Esophagus (tissue), 2 donors: ENCODE measurements at regions not wholly inside any gene's neighbourhood (a gene's known extent, or its start where the extent isn't known, plus 50 kb on each side); places are given as distances from the start of the nearest gene placed in this dataset.

ENCODE experiments used
- H3K27ac ChIP-seq, 2 donors: one replicate each; pipeline ENCODE4 v1.5.1; 2013; ENCODE audit warnings: low read depth in 2 of 2, mild to moderate bottlenecking in 2 of 2, inconsistent platforms in 1 of 2, low read length in 1 of 2, moderate library complexity in 1 of 2
- H3K27me3 ChIP-seq, 2 donors: one replicate each; pipeline ENCODE4 v1.6.1; 2013; ENCODE audit warnings: low read length in 2 of 2, control low read depth in 1 of 2, mild to moderate bottlenecking in 1 of 2; ENCODE audit not compliant: insufficient read depth in 2 of 2, control insufficient read depth in 1 of 2
- H3K36me3 ChIP-seq, 2 donors: one replicate each; pipeline ENCODE4 v1.6.1; 2013; ENCODE audit warnings: low read length in 1 of 2; ENCODE audit not compliant: control insufficient read depth in 2 of 2, insufficient read depth in 2 of 2
- H3K4me1 ChIP-seq, 2 donors: one replicate each; pipeline ENCODE4 v1.6.1; 2013; ENCODE audit warnings: low read length in 1 of 2; ENCODE audit not compliant: control insufficient read depth in 2 of 2, insufficient read depth in 2 of 2
- H3K4me3 ChIP-seq, 2 donors: one replicate each; pipeline ENCODE4 v1.5.1; 2013; ENCODE audit warnings: low read length in 2 of 2, mild to moderate bottlenecking in 2 of 2, low read depth in 1 of 2, moderate library complexity in 1 of 2
- H3K9me3 ChIP-seq, 2 donors: one replicate each; pipeline ENCODE4 v1.6.1; 2013; ENCODE audit warnings: mild to moderate bottlenecking in 2 of 2, low read depth in 1 of 2, low read length in 1 of 2, moderate library complexity in 1 of 2; ENCODE audit not compliant: control insufficient read depth in 2 of 2, insufficient read depth in 1 of 2
- WGBS, 2 donors: extraction: QIAGEN DNeasy Blood & Tissue Kit; methylation state at CpG; one replicate each; pipeline ENCODE4 v1.1.7; 2013; 5-methylcytosine and 5-hydroxymethylcytosine counted together
- donor health status: healthy with polysubstance abuse.
- donor health status: Bipolar disorder and iron deficiency.

- Histone ChIP-seq H3K27me3 (no peaks in the 10 kb centered on the region), H3K36me3 (no peaks in the 10 kb centered on the region), H3K9me3 (no peaks in the 10 kb centered on the region), H3K4me1 (no peaks in the 10 kb centered on the region), H3K27ac (no peak overlapping the region), H3K4me3 (no peak overlapping the region)
- WGBS, 2 donors: 76 to 83% methylated on average over 16 of the region's 16 CpGs
Measured at GRCh38 chr2:441258-442022, 153.5 kb upstream of the ALKAL2 start.

GRCh38 chr2:440403-440740 lies 152.5 kb upstream of the ALKAL2 start:
- H3K4me1 ChIP-seq: no peaks in the 10 kb centered on the region
- 68 to 70% methylated on average over 4 of the region's 4 CpGs for WGBS, 2 donors
- no peaks in the 10 kb centered on the region for H3K36me3 ChIP-seq
- no peak overlapping the region for H3K27ac ChIP-seq
- no peak overlapping the region for H3K4me3 ChIP-seq
- H3K27me3 ChIP-seq: no peaks in the 10 kb centered on the region
- no peaks in the 10 kb centered on the region for H3K9me3 ChIP-seq

- WGBS, 2 donors: 87 to 88% methylated on average over 23 to 24 of the region's 24 CpGs
- H3K36me3 ChIP-seq: no peaks in the 10 kb centered on the region
- H3K4me3 ChIP-seq: no peak overlapping the region
- no peaks in the 10 kb centered on the region for H3K27me3 ChIP-seq
- no peaks in the 10 kb centered on the region for H3K4me1 ChIP-seq
- no peak overlapping the region for H3K27ac ChIP-seq
- no peaks in the 10 kb centered on the region for H3K9me3 ChIP-seq
Measured at GRCh38 chr2:439556-440402, 151.9 kb upstream of the ALKAL2 start.

GRCh38 chr2:439077-439476 lies 151.2 kb upstream of the ALKAL2 start:
- Histone ChIP-seq H3K36me3 (no peaks in the 10 kb centered on the region), H3K9me3 (no peaks in the 10 kb centered on the region), H3K27ac (no peak overlapping the region), H3K27me3 (no peaks in the 10 kb centered on the region), H3K4me1 (peaks cover 0 to 2% of the 10 kb centered on the region in 2 donors), H3K4me3 (no peak overlapping the region)
- 72 to 73% methylated on average over 17 of the region's 17 CpGs for WGBS, 2 donors

- Histone ChIP-seq H3K4me3 (no peak overlapping the region), H3K9me3 (no peaks in the 10 kb centered on the region), H3K36me3 (no peaks in the 10 kb centered on the region), H3K27me3 (no peaks in the 10 kb centered on the region), H3K4me1 (peaks cover 0 to 2% of the 10 kb centered on the region in 2 donors), H3K27ac (no peak overlapping the region)
- 25 to 29% methylated on average over 15 of the region's 15 CpGs for WGBS, 2 donors
Measured at GRCh38 chr2:437756-438393, 150.0 kb upstream of the ALKAL2 start.

- H3K9me3 ChIP-seq: no peaks in the 10 kb centered on the region
- H3K36me3 ChIP-seq: no peaks in the 10 kb centered on the region
- H3K4me1 ChIP-seq: peaks cover 0 to 2% of the 10 kb centered on the region in 2 donors
- H3K27ac ChIP-seq: no peak overlapping the region
- 68 to 72% methylated on average over 5 of the region's 5 CpGs for WGBS, 2 donors
- H3K4me3 ChIP-seq: no peak overlapping the region
- H3K27me3 ChIP-seq: no peaks in the 10 kb centered on the region
Measured at GRCh38 chr2:437180-437579, 149.3 kb upstream of the ALKAL2 start.

GRCh38 chr2:436205-436604 lies 148.3 kb upstream of the ALKAL2 start:
- no peak overlapping the region for H3K27ac ChIP-seq
- no peaks in the 10 kb centered on the region for H3K36me3 ChIP-seq
- H3K4me1 ChIP-seq: peaks cover 0 to 2% of the 10 kb centered on the region in 2 donors
- no peak overlapping the region for H3K4me3 ChIP-seq
- WGBS, 2 donors: 92 to 97% methylated on average over 14 of the region's 14 CpGs
- H3K27me3 ChIP-seq: no peaks in the 10 kb centered on the region
- no peaks in the 10 kb centered on the region for H3K9me3 ChIP-seq

- no peak overlapping the region for H3K4me3 ChIP-seq
- H3K27ac ChIP-seq: no peak overlapping the region
- H3K36me3 ChIP-seq: no peaks in the 10 kb centered on the region
- no peaks in the 10 kb centered on the region for H3K9me3 ChIP-seq
- H3K4me1 ChIP-seq: peaks cover 0 to 2% of the 10 kb centered on the region in 2 donors
- H3K27me3 ChIP-seq: no peaks in the 10 kb centered on the region
Measured at GRCh38 chr2:434625-435024, 146.7 kb upstream of the ALKAL2 start.

- Histone ChIP-seq H3K9me3 (no peaks in the 10 kb centered on the region), H3K27ac (no peak overlapping the region), H3K36me3 (no peaks in the 10 kb centered on the region), H3K4me3 (no peak overlapping the region), H3K27me3 (no peaks in the 10 kb centered on the region), H3K4me1 (peaks cover 0 to 2% of the 10 kb centered on the region in 2 donors)
- 80 to 81% methylated on average over 4 of the region's 4 CpGs for WGBS, 2 donors
Measured at GRCh38 chr2:433216-433615, 145.3 kb upstream of the ALKAL2 start.
